Mesenchymal stem cell (in vitro differentiated cells and primary cell): ENCODE measurements at regions not wholly inside any gene's neighbourhood (a gene's known extent, or its start where the extent isn't known, plus 50 kb on each side); places are given as distances from the start of the nearest gene placed in this dataset.
"Not testable (repeated sequence)": the region's sequence is repeated elsewhere in the genome, so short reads cannot be mapped to it uniquely, and the experiment has no call there.

Source experiments
- DNase-seq: peaks from one replicate; pipeline ENCODE4 v3.0.0-alpha.2; 2013
- H2AFZ ChIP-seq: one replicate; pipeline ENCODE4 v1.6.1; 2013; ENCODE audit warnings: low read depth, mild to moderate bottlenecking, control low read depth, inconsistent platforms, low read length, moderate library complexity
- H2AK5ac ChIP-seq: 2 replicates; pipeline ENCODE4 v1.6.1; 2013; ENCODE audit warnings: low read length, moderate library complexity, mild to moderate bottlenecking, inconsistent platforms; ENCODE audit not compliant: severe bottlenecking
- H2BK120ac ChIP-seq: one replicate; pipeline ENCODE4 v1.6.1; 2013; ENCODE audit warnings: low read depth, mild to moderate bottlenecking, inconsistent platforms, low read length, moderate library complexity
- H2BK12ac ChIP-seq, 2 experiments: one replicate each; pipeline ENCODE4 v1.6.1; 2013; ENCODE audit warnings: inconsistent platforms in 2 of 2, low read length in 2 of 2, mild to moderate bottlenecking in 2 of 2, moderate library complexity in 2 of 2, control low read depth in 1 of 2
- H2BK15ac ChIP-seq: one replicate; pipeline ENCODE4 v1.6.1; 2013; ENCODE audit warnings: mild to moderate bottlenecking, low read depth, inconsistent platforms; ENCODE audit not compliant: poor library complexity, severe bottlenecking
- H2BK5ac ChIP-seq: 2 replicates; pipeline ENCODE4 v1.6.1; 2013; ENCODE audit warnings: low read depth, mild to moderate bottlenecking, low read length, control low read depth, inconsistent platforms; ENCODE audit not compliant: poor library complexity, severe bottlenecking
- H3K14ac ChIP-seq, 2 experiments: one replicate each; pipeline ENCODE4 v1.6.1; 2013; ENCODE audit warnings: inconsistent platforms in 2 of 2, low read length in 2 of 2, control low read depth in 1 of 2, mild to moderate bottlenecking in 1 of 2, moderate library complexity in 1 of 2
- H3K18ac ChIP-seq, 2 experiments: one replicate each; pipeline ENCODE4 v1.6.1; 2013; ENCODE audit warnings: inconsistent platforms in 2 of 2, low read length in 2 of 2, control low read depth in 1 of 2, low read depth in 1 of 2, mild to moderate bottlenecking in 1 of 2
- H3K23ac ChIP-seq, 2 experiments: one replicate each; pipeline ENCODE4 v1.6.1; 2013; ENCODE audit warnings: inconsistent platforms in 2 of 2, low read length in 2 of 2, mild to moderate bottlenecking in 2 of 2, moderate library complexity in 2 of 2, control low read depth in 1 of 2
- H3K27ac ChIP-seq: 2 replicates; pipeline ENCODE4 v1.5.1; 2013; ENCODE audit warnings: mild to moderate bottlenecking, moderate library complexity, low read length, control low read depth, inconsistent platforms; ENCODE audit not compliant: poor library complexity, severe bottlenecking
- H3K27me3 ChIP-seq, 2 experiments: 2 replicates each; pipeline versions ENCODE4 v1.6.1 to v1.7.0; 2013; ENCODE audit warnings: low read length in 2 of 2, mild to moderate bottlenecking in 2 of 2, moderate library complexity in 2 of 2, control low read depth in 1 of 2, inconsistent platforms in 1 of 2; ENCODE audit not compliant: control insufficient read depth in 1 of 2, insufficient read depth in 1 of 2
- H3K36me3 ChIP-seq, 2 experiments: 2 replicates each; pipeline versions ENCODE4 v1.6.1 to v1.7.0; 2013; ENCODE audit warnings: low read length in 2 of 2, control low read depth in 1 of 2, inconsistent platforms in 1 of 2, low read depth in 1 of 2, mild to moderate bottlenecking in 1 of 2; ENCODE audit not compliant: insufficient read depth in 2 of 2, control insufficient read depth in 1 of 2
- H3K4ac ChIP-seq, 2 experiments: one replicate each; pipeline ENCODE4 v1.6.1; 2013; ENCODE audit warnings: inconsistent platforms in 2 of 2, low read length in 2 of 2, mild to moderate bottlenecking in 2 of 2, moderate library complexity in 2 of 2, control low read depth in 1 of 2, low read depth in 1 of 2
- H3K4me1 ChIP-seq: 2 replicates; pipeline ENCODE4 v1.6.1; 2013; ENCODE audit warnings: low read depth, low read length, control low read depth; ENCODE audit not compliant: control insufficient read depth, insufficient read depth
- H3K4me2 ChIP-seq: 2 replicates; pipeline ENCODE4 v1.6.1; 2013; ENCODE audit warnings: low read length, mild to moderate bottlenecking, inconsistent platforms; ENCODE audit not compliant: poor library complexity, severe bottlenecking
- H3K4me3 ChIP-seq, 2 experiments: 2 replicates each; pipeline versions ENCODE4 v1.5.1 to v1.7.0; 2013; ENCODE audit warnings: low read length in 2 of 2, mild to moderate bottlenecking in 2 of 2, control low read depth in 1 of 2, low read depth in 1 of 2; ENCODE audit not compliant: insufficient read depth in 1 of 2
- H3K79me1 ChIP-seq: replicated peaks from 2 replicates; pipeline ENCODE4 v1.6.1; 2013; ENCODE audit warnings: mild to moderate bottlenecking, control low read depth, low read length, inconsistent platforms; ENCODE audit not compliant: poor library complexity, severe bottlenecking
- H3K9ac ChIP-seq: 2 replicates; pipeline ENCODE4 v1.7.0; 2013; ENCODE audit warnings: mild to moderate bottlenecking, low read length, moderate library complexity
- H3K9me3 ChIP-seq: 2 replicates; pipeline ENCODE4 v1.7.0; 2013; ENCODE audit warnings: mild to moderate bottlenecking, low read length; ENCODE audit not compliant: control insufficient read depth
- H4K8ac ChIP-seq: one replicate; pipeline ENCODE4 v1.6.1; 2013; ENCODE audit warnings: inconsistent platforms, mild to moderate bottlenecking, low read length, moderate library complexity
- H4K91ac ChIP-seq: one replicate; pipeline ENCODE4 v1.6.1; 2013; ENCODE audit warnings: mild to moderate bottlenecking, low read length, inconsistent platforms
- WGBS: methylation state at CpG from one replicate; pipeline ENCODE4 v1.1.7; 2013; ENCODE audit warnings: mixed read lengths; 5-methylcytosine and 5-hydroxymethylcytosine counted together

GRCh38 chr7:108673699-108674098 lies 104.0 kb downstream of the DNAJB9 start:
- H3K36me3 ChIP-seq, H2BK12ac ChIP-seq, H4K8ac ChIP-seq, H2BK120ac ChIP-seq, H3K4ac ChIP-seq, H3K18ac ChIP-seq, H3K4me2 ChIP-seq, H2BK15ac ChIP-seq, H3K9me3 ChIP-seq, H3K9ac ChIP-seq, H3K14ac ChIP-seq, H2AK5ac ChIP-seq, H3K4me3 ChIP-seq, H3K27me3 ChIP-seq, H3K27ac ChIP-seq, H2AFZ ChIP-seq, H4K91ac ChIP-seq, DNase-seq, H3K4me1 ChIP-seq, H2BK5ac ChIP-seq, H3K79me1 ChIP-seq, H3K23ac ChIP-seq: not testable (repeated sequence)
- WGBS = 62% methylated on average over 3 of the region's 3 CpGs

- peak; percentile 28 for DNase-seq
- Histone ChIP-seq H3K27ac (peak overlapping the region; percentile 14), H3K4me3 (no peak overlapping the region), H3K4ac (no peak overlapping the region), H3K4me1 (peaks cover 6% of the 10 kb centered on the region), H4K8ac (no peak overlapping the region), H3K4me2 (no peak overlapping the region), H3K36me3 (no peaks in the 10 kb centered on the region), H3K23ac (no peak overlapping the region), H3K14ac (no peak overlapping the region), H3K79me1 (no peaks in the 10 kb centered on the region), H2BK15ac (no peak overlapping the region), H3K27me3 (no peaks in the 10 kb centered on the region), H2BK120ac (no peak overlapping the region), H2BK5ac (no peak overlapping the region), H2AK5ac (no peak overlapping the region), H2BK12ac (no peak overlapping the region), H2AFZ (no peak overlapping the region), H3K18ac (no peak overlapping the region), H3K9ac (no peak overlapping the region), H4K91ac (no peak overlapping the region), H3K9me3 (no peaks in the 10 kb centered on the region)
- 73% methylated on average over 3 of the region's 4 CpGs for WGBS
Observed at GRCh38 chr7:108684629-108685028, 115.0 kb downstream of the DNAJB9 start.

- 75% methylated on average over 1 of the region's 1 CpG for WGBS
- Histone ChIP-seq H2AFZ (no peak overlapping the region), H3K23ac (no peak overlapping the region)
Observed at GRCh38 chr7:108686494-108686893, 116.8 kb downstream of the DNAJB9 start.

DNA sequence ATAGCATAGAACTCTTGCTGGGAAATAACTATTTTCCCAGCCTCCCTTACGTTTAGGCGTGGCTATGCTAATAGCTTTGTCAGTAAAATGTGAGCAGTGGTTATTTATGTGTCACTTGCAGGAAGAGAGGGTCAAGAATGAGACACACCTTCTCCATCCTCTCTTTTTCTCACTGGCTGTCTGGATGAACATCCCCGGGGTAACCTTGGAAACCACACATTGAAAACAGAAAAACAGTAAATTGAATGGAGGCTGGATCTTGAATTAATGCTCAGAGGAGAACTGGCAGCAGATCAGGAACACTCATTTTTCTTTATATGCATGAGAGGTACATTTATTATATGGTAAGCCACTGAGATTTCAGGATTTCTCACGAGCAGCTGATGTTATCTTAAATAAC lies 127.6 kb downstream of the DNAJB9 start:
- H3K27ac ChIP-seq = no peak overlapping the region
- no peaks in the 10 kb centered on the region for H3K4me1 ChIP-seq
- H2BK15ac ChIP-seq = no peak overlapping the region
- H4K91ac ChIP-seq = no peak overlapping the region
- H3K9ac ChIP-seq = no peak overlapping the region
- no peak overlapping the region for H3K14ac ChIP-seq
- no peak overlapping the region for H3K4me3 ChIP-seq
- H3K36me3 ChIP-seq = no peaks in the 10 kb centered on the region
- H2BK120ac ChIP-seq = no peak overlapping the region
- H3K9me3 ChIP-seq = peaks cover 3% of the 10 kb centered on the region
- H2AFZ ChIP-seq = no peak overlapping the region
- no peak for DNase-seq
- H3K23ac ChIP-seq = no peak overlapping the region
- no peaks in the 10 kb centered on the region for H3K27me3 ChIP-seq
- 71% methylated on average over 4 of the region's 4 CpGs for WGBS
- H2AK5ac ChIP-seq = no peak overlapping the region
- no peak overlapping the region for H3K4me2 ChIP-seq
- no peak overlapping the region for H4K8ac ChIP-seq
- H2BK5ac ChIP-seq = no peak overlapping the region
- no peaks in the 10 kb centered on the region for H3K79me1 ChIP-seq
- H3K18ac ChIP-seq = no peak overlapping the region
- no peak overlapping the region for H2BK12ac ChIP-seq
- H3K4ac ChIP-seq = no peak overlapping the region

More at GRCh38 chr7:108686494-108686893, 116.8 kb downstream of the DNAJB9 start:
- Histone ChIP-seq H3K79me1 (no peaks in the 10 kb centered on the region), H3K14ac (no peak overlapping the region), H4K91ac (no peak overlapping the region), H4K8ac (no peak overlapping the region), H3K27ac (no peak overlapping the region), H3K18ac (no peak overlapping the region), H2BK5ac (no peak overlapping the region), H3K4me3 (no peak overlapping the region), H2BK12ac (no peak overlapping the region), H2BK15ac (no peak overlapping the region), H3K9ac (no peak overlapping the region), H3K4me2 (no peak overlapping the region), H3K4me1 (peaks cover 6% of the 10 kb centered on the region), H2BK120ac (no peak overlapping the region), H3K9me3 (no peaks in the 10 kb centered on the region), H3K4ac (no peak overlapping the region), H3K36me3 (no peaks in the 10 kb centered on the region), H3K27me3 (no peaks in the 10 kb centered on the region), H2AK5ac (no peak overlapping the region)
- no peak for DNase-seq
